Breast epithelium (tissue), 3 donors: ENCODE measurements at regions not wholly inside any gene's neighbourhood (a gene's known extent, or its start where the extent isn't known, plus 50 kb on each side); places are given as distances from the start of the nearest gene placed in this dataset.

Experiments used
- CTCF ChIP-seq, 3 donors: fragments of 450-650 bp; IDR thresholded peaks; one replicate each; pipeline ENCODE4 v1.5.1; 2016 to 2017; ENCODE audit warnings: antibody characterized with exemption in 3 of 3, mild to moderate bottlenecking in 3 of 3, moderate library complexity in 3 of 3
- POLR2A ChIP-seq: fragments of 450-650 bp; IDR thresholded peaks from one replicate; pipeline ENCODE4 v1.6.1; 2016; ENCODE audit warnings: antibody characterized with exemption, mild to moderate bottlenecking, moderate library complexity
- POLR2AphosphoS5 ChIP-seq, 3 donors: sonication (generic); formaldehyde crosslinking; IDR thresholded peaks; one replicate each; pipeline ENCODE4 v1.6.1; 2017; ENCODE audit warnings: antibody characterized with exemption in 3 of 3

DNA sequence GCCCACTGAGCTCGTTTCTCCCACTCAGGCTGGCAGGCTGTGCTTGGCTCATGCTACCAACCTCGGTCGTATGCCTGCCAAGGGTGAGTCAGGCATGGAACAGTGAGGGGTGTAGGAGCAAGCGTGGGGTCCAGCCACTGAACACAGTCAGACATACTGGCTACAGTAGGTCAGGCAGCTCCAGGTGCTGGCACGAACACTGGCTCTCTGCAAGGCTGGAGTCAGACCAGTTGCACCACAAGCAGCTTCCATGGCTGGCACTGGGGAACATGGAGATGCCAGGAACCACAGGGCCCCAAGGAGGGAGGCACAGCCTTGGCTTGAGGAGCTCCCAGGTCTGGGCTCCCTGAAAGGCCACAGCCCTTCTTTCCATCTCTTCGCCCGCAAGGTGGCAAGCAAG, 410.7 kb upstream of the KIRREL3 start:
- TF ChIP-seq CTCF (IDR thresholded peaks at IDR 0.05) (no peak), POLR2AphosphoS5 (IDR thresholded peaks at IDR 0.05) (no peak), POLR2A (no peak)
